ENCODE measurements at regions not wholly inside any gene's neighbourhood (a gene's known extent, or its start where the extent isn't known, plus 50 kb on each side); places are given as distances from the start of the nearest gene placed in this dataset.

- Histone ChIP-seq H3K4me3 (ENCODE audit: insufficient read depth, low read depth, low read length) (no peak overlapping the region), H3K4me1 (ENCODE audit: control insufficient read depth, insufficient read depth, low read length) (no peaks in the 10 kb centered on the region), H2AK9ac (replicated peaks; ENCODE audit: low read depth, low read length, poor library complexity) (no peak overlapping the region), H2BK20ac (ENCODE audit: low read depth, low read length) (no peak overlapping the region), H4K20me1 (ENCODE audit: insufficient read depth, low read length) (no peaks in the 10 kb centered on the region), H4K5ac (ENCODE audit: low read depth, low read length) (no peak overlapping the region), H3K36me3 (ENCODE audit: control insufficient read depth, insufficient read depth, low read length) (no peaks in the 10 kb centered on the region), H3K56ac (ENCODE audit: extremely low read depth, insufficient read depth, low read length) (no peak overlapping the region), H3K4me2 (ENCODE audit: low read depth, low read length) (no peak overlapping the region), H3K9me1 (ENCODE audit: insufficient read depth, low read length) (no peaks in the 10 kb centered on the region), H3K4ac (ENCODE audit: low read depth, low read length) (no peak overlapping the region), H3K27me3 (ENCODE audit: control insufficient read depth, insufficient read depth, low read length) (no peaks in the 10 kb centered on the region), H4K91ac (ENCODE audit: insufficient read depth, low read depth, low read length) (no peak overlapping the region), H3K23ac (ENCODE audit: low read depth, low read length) (no peak overlapping the region), H2BK120ac (ENCODE audit: low read depth, low read length) (no peak overlapping the region), H2BK15ac (ENCODE audit: low read depth, low read length) (no peak overlapping the region), H4K8ac (ENCODE audit: low read depth in 2 of 2, low read length in 2 of 2) (no peak overlapping the region), H3K9ac (ENCODE audit: low read depth, low read length) (no peak overlapping the region), H2AK5ac (ENCODE audit: low read depth, low read length) (no peak overlapping the region), H3K18ac (ENCODE audit: low read depth, low read length) (no peak overlapping the region), H3K14ac (replicated peaks; ENCODE audit: low read depth, low read length) (no peak overlapping the region), H3K79me1 (ENCODE audit: low read depth in 1 of 2, low read length in 2 of 2) (no peaks in the 10 kb centered on the region), H2BK5ac (ENCODE audit: low read depth, low read length, poor library complexity, severe bottlenecking) (no peak overlapping the region), H3K27ac (ENCODE audit: insufficient read depth, low read length) (no peak overlapping the region), H3K9me3 (ENCODE audit: control insufficient read depth, insufficient read depth, low read length) (peaks cover 40% of the 10 kb centered on the region), H2AFZ (replicated peaks; ENCODE audit: low read length, poor library complexity) (no peak overlapping the region)
- ChIA-PET CTCF (no interaction called here), POLR2A (ENCODE audit: unreplicated experiment) (no interaction called here)
- 73% methylated on average over 5 of the region's 9 CpGs; no CpG with 5 or more reads in 1 of the 2 experiments for WGBS, 2 experiments (ENCODE audit: extremely low coverage in 2 of 2, insufficient read length in 1 of 2)
- DNase-seq (no peak), ATAC-seq (ENCODE audit: low read depth) (no peak)
- intact Hi-C loops (cut with micrococcal nuclease), result no loop called here
- dilution Hi-C loops (cut with HindIII; ENCODE audit: low sequenced_read_pairs, unreplicated experiment), result no loop called here
- BruUV-seq (replicated peaks), result no TSS peak
- in situ Hi-C loops (cut with MboI; ENCODE audit: low sequenced_read_pairs), result no loop called here
- TF ChIP-seq USF2 (IDR thresholded peaks at IDR 0.05; ENCODE audit: low read depth, low read length) (no peak), MAFK (IDR thresholded peaks at IDR 0.05; ENCODE audit: low read depth, low read length) (no peak), MXI1 (IDR thresholded peaks at IDR 0.05; ENCODE audit: borderline replicate concordance, low read depth, low read length) (no peak), MAZ (IDR thresholded peaks at IDR 0.05; ENCODE audit: borderline replicate concordance, low read depth, low read length) (no peak), NFE2L2 (IDR thresholded peaks at IDR 0.05; ENCODE audit: low read depth, low read length) (no peak), RFX5 (IDR thresholded peaks at IDR 0.05; ENCODE audit: low read depth, low read length) (no peak), RCOR1 (IDR thresholded peaks at IDR 0.05; ENCODE audit: insufficient replicate concordance, low read length) (no peak), FOS (IDR thresholded peaks at IDR 0.05; ENCODE audit: low read depth, low read length) (no peak), CEBPB (IDR thresholded peaks at IDR 0.05; ENCODE audit: low read depth, low read length) (no peak), BHLHE40 (IDR thresholded peaks at IDR 0.05; ENCODE audit: low read depth, low read length) (no peak)
These were observed 781.0 kb downstream of the TBC1D22A start for GRCh38 chr22:47543447-47543846.

Measured in IMR-90 (cell line).